Right ventricle myocardium superior (tissue), 1 donor: ENCODE measurements at regions not wholly inside any gene's neighbourhood (a gene's known extent, or its start where the extent isn't known, plus 50 kb on each side); places are given as distances from the start of the nearest gene placed in this dataset.

Experiments
- ATAC-seq: fragments of 200-7000 bp; cut with Tn5 transposase; one replicate; pipeline ENCODE4 v1.9.1; 2020; ENCODE audit warnings: mild to moderate bottlenecking; ENCODE audit not compliant: poor library complexity
- DNase-seq: peaks from one replicate; pipeline ENCODE4 v3.0.0-alpha.2; 2020
- intact Hi-C: fragments of 100-400 bp; cut with DNase I; formaldehyde crosslinking; loops from one replicate; pipeline ENCODE4 v1.11.2; 2022
- donor health status: DM: no; HTN: yes; CAD: no; lungs with severe emphysema.

DNA sequence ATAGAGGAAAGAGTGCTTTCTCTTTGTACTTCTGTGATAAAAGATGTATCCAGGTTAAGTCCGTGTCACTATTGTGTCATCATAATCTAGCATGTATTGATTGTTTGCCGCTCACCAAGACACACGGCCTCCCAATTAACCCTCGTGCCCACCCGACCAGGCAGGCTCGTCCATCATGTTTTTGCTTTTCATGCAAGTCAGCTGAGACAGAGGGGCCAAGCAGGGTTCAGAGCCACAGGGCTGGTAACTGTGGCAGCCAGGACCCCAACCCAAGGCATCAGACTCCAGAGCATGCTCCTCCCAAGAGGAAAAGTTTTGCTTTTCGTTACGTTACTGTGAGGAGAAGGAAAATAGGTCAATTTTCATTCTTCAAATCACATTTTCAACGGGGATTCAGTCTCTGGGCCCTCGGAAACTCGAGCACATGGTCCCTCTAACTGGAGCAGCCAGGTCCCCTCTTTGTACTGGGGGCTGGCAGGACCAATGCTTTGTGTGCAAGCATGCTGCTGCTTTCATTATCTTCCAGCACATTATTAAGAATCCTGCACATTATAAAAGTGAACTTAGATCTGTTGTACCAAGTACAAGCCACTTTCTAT lies 161.1 kb upstream of the TOPAZ1 start:
- ATAC-seq = no peak
- DNase-seq = no peak
- intact Hi-C loops = no loop called here

DNA sequence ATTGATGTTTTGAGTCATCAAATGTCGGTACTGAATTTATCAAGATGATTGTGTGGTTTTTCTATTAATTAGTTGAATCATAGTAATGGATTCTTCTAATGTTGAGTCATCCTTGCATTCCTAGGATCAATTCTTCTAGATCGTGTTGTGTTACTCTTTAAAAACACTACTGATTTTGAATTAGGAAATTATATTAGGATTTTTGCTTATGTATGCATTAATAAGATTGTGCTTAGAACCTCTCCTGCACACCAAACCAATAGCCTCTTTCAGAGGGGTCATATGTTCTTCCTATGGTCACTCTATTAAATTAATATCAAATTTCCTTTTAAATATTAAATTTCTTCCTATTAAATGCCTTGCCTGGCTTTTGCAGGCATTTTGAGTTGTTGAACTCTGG lies 151.7 kb upstream of the TOPAZ1 start:
- ATAC-seq (no peak), DNase-seq (no peak)
- intact Hi-C loops = no loop called here

DNA sequence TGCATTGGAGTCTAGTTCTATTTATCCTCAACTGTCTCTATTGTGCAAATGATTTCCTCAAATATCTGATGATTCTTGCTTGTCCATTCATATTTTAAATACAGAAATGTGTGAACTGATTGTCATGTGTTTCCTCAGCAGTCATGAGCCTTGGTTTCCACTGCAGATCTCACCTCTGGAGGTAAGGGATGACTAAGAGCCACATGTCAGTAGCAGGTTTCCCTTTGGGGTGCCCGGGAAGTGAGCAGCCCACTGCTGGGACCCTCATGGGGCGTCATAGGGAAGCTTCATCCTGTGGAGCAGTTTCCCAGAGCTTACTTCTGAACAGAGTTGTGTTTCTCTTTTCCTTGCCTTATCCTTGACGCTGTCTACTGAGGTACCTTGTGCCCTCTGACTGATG lies 149.2 kb upstream of the TOPAZ1 start:
- ATAC-seq (no peak), DNase-seq (no peak)
- intact Hi-C loops = no loop called here

DNA sequence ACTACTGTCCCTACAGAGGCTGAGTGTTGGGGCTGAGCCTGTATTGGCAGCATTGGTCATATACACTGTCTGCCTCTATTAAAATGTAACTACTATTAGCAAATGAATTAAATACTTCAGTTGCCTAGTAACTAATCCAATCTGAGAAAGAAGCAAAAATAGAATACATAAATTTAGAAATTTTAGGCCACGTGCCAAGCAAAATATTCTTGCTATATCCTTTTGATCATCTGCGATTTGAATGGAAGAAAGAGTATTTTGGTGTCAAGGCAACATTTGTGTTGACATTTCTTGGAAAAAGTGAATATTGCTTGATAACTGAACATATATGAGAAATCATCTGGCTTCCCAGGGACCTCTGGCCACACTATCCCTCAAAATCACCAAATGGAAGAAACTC lies 148.2 kb upstream of the TOPAZ1 start:
- no peak for DNase-seq
- ATAC-seq = no peak
- intact Hi-C loops = no loop called here

DNA sequence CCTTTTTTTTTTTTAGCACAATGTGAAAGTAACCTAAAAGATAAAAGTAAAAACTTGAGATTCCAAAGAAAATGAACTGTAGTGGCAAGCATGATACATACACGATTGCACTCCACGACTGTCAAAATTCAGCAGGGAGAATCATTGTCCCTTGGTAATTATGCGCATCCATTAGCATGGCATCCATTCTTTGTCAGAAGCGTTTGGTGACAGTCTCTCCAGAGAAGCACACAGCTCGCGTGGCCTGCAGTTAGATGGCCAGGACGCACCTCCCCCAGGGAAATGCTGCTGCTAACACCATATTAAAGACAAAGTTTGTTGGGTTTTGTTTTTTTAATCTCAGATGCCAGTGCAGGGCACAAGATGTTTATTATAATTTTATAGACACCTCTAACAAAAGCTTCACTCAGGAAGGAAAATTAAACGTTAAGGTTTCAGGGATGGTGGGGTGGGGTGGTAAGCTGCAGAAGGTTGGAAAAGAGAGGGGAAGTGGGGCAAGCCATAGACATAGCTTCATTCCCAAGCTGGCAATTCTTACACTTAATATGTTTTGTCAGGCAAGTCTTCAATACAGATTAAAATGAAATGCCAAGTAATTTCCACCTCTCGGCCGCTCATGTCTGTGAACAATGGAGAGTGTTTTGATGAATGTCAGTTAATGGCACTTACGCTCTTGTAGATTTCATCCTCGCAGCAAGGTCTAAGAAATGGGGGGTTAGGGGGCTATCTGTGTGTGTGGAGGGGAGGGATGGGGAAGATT lies 142.8 kb upstream of the TOPAZ1 start:
- ATAC-seq = no peak

DNA sequence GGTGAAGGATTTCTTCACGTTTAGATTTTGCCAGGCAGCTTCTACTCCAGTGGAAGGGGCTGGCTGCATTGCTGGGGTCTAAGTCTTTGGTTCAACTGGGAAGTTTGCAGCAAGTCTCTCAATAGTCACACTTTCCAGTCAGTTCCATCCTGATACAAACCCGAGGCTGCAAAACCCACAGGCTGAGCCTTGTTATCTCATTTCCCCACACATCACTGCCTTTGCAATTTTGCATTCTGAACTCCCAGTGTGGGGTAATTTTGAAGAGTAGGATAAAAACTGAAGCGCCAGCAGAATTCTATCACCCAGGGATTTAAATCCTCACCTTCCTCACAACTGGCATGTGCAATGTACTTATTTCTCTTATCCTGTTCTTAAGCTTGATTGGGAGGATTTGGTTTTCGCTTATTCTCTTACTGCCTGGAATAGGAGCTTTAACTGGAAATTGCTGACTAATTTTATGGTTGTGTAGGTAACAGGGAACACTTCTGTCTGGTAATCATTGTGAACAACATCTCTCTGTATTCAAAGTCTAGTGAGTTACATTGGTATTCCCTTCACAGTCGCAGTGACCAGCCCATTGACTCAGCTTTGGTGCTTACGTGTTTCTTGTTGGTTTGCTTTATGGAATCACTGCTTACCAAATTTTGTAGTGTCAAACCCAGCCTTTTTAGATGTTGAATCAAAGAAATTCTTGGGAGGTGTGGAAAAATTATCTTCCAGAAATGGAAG lies 142.0 kb upstream of the TOPAZ1 start:
- intact Hi-C loops = loop anchor here (10.0 kb wide), 1 partner anchor 55 kb away; no protein-coding TSS in a partner anchor
- ATAC-seq = no peak
- DNase-seq = no peak

More for the DNA sequence above, 142.8 kb upstream of the TOPAZ1 start:
- no peak for DNase-seq
- intact Hi-C loops = no loop called here

DNA sequence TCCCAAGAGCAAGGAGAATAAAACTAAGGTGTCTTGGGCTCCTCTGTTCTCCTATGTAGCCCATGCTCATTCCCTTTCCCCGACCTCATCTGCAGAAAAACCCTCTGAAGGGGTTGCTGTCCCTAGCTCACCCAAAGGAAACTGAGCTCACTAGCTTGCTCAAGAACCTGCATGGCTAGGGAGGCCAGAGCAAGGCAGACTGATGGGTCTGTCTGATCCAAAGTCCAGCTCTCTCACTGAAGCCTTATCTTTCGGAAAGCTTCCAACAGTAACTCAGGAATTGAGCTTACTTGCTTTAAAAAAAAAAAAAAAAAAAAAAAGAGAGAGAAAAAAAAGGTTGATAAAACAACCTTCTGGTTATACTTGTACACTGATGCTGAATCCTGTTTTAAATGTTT lies 141.4 kb upstream of the TOPAZ1 start:
- no peak for ATAC-seq
- no peak for DNase-seq
- intact Hi-C loops = loop anchor here (10.0 kb wide), 1 partner anchor 55 kb away; no protein-coding TSS in a partner anchor

DNA sequence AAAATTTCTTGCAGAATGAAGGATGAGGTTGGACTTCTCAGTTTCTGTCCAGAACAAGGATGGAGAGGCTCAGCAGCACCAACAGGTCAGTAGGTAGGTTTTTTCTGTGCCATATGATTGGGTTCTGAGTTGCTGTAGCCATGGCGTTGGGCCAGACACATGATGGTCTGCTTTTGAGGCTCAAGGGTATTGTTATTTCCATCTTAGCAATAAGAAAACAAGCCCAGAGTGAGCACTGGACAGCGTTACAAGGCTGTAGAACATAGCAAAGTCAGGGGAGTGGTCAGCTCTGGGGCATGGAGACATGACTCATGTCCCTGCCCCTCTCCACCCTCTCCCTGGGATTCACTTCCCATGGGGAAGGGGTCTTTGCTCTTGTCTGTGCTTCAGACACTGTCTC lies 137.6 kb upstream of the TOPAZ1 start:
- no peak for ATAC-seq
- no peak for DNase-seq
- intact Hi-C loops = loop anchor here (10.0 kb wide), 1 partner anchor 59 kb away; no protein-coding TSS in a partner anchor

DNA sequence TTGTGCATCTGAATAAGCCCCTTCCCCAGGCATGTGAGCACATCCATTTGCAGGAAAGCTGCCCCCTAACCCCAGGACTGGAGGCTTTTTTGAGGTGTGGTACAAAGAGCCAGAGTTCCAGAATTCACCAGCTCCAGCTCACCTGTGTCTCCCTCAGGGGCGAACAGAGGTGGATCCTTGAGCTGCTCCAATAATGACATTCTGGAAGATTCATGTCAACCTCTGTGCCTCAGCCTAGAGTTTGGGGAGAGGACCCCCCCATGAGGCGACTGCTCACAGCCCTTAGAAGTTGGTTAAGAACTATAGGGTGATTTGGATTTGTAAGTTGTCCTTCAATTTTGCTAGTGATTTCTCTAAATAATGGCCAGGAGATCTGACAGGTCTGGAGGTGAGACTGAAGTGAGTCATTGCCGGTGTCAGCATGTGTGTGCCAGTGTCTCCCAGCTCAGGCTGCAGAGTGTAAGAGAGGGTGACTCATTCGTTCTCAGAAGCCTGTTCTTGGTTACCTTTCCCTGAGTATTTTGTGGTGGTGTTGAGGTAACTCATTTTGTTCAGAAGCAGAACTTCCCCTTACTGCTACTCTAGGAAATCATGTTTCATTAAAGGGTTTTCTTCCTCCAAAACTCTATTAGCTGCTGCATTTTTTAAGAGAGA lies 136.9 kb upstream of the TOPAZ1 start:
- intact Hi-C loops = loop anchor here (10.0 kb wide), 1 partner anchor 60 kb away; no protein-coding TSS in a partner anchor
- ATAC-seq = no peak
- DNase-seq = no peak

DNA sequence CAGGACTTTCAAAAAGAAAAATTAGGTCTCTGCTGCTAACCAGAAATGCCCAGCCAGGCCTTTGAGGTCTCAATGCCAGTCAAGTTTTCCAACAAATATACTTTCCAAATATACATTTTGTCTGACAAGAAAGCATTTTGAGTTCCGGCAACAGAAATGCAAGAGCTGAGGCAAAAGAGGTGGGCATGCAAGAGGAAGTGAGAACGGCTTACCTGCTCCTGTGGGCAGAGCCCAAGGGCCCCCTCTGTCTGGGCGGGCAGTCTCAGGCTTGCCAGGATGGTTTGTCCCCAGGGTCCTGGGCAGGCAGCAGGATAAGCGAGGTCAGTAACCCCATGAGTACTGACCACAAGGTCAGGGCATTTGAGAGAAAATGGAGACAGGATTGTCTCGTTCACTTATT lies 136.1 kb upstream of the TOPAZ1 start:
- no peak for DNase-seq
- no peak for ATAC-seq
- intact Hi-C loops = loop anchor here (10.0 kb wide), 1 partner anchor 61 kb away; no protein-coding TSS in a partner anchor

DNA sequence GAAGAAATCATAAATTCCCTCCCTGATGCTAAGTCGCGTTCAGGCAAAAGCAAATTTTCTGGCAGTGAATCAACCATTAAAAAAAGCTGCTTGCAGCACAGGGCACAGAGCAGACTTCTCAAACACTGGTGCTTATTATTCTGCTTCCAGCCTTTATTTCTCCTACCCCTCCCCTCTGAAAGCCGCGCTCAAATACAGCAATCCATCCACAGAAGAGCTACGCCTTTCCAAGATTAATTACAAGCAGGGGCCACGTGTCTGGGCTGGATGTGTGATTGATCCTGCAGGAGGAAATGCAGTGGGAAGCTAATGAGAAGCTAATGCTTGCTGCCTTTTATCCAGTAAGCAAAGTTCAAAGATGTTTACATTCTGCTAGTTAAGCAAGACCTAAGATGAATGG lies 134.9 kb upstream of the TOPAZ1 start:
- DNase-seq (no peak), ATAC-seq (no peak)
- intact Hi-C loops = loop anchor here (10.0 kb wide), 1 partner anchor 62 kb away; no protein-coding TSS in a partner anchor

DNA sequence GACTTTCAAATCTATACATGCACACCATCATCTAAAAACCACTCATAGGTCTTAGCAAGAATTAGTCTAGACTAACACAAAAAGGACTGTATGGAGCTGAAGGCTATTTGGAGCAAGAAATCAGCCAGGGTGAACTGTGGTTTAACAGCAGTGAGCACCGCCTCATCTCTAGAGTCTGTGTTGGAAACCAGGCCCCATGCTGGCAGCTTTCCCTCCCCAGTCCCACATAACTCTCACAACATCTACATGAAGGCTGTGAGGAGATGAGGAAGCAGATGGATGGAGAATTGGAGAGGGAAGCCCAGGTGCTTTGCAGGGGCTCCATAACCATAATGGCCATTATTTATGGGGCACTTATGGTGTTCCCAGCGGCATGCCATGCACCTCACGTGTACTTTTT lies 133.2 kb upstream of the TOPAZ1 start:
- ATAC-seq (no peak), DNase-seq (no peak)
- intact Hi-C loops = loop anchor here (10.0 kb wide), 1 partner anchor 64 kb away; no protein-coding TSS in a partner anchor

DNA sequence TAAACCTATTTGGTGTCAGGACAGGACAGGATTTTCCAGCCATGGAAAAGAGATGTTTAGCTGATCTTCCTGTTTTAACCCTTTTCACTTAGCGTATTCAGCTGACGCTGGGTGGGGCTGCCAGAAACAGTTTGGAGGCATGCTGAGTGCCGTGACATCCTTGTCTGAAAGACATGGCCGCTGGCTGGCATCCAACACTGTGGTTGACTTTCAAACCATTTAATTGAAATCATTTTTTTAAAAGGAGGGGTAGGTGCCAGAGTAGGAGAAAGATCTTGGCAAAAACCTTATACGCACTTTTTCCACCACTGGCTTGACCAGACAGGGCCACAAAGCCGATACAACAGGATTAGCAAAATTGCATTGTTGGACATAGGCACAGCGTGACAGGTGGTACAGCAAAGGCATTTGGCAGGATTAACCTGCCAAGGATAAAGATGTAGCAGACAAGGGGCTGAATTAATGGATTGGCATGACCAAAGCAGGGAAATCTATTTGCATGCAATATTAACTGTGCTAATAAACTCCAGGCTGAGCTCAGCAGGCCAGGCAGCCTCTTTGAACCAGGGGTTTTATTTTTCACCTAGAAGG lies 131.8 kb upstream of the TOPAZ1 start:
- DNase-seq = no peak
- intact Hi-C loops = loop anchor here (10.0 kb wide), 1 partner anchor 65 kb away; no protein-coding TSS in a partner anchor

DNA sequence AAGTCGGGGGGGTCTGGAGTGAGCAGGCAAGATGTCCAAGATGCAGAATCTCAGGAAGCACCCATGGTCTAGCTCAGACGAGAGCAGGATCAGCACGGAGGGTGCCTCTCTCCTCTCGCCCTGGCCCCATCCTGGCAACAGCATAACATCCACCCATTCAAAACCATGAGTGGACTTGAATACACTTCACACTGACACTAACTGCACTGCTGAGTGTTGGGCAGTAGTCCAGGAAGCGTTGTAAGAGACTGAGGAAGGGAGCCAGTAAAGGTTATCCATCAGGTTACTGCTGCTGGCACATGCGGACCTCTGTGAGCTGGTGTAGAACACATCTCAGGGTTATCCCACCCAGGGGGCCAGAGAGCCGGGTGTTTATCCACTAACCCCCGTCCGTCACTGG lies 131.0 kb upstream of the TOPAZ1 start:
- intact Hi-C loops = no loop called here
- no peak for DNase-seq
- no peak for ATAC-seq

More for the DNA sequence above, 131.8 kb upstream of the TOPAZ1 start:
- ATAC-seq = no peak

DNA sequence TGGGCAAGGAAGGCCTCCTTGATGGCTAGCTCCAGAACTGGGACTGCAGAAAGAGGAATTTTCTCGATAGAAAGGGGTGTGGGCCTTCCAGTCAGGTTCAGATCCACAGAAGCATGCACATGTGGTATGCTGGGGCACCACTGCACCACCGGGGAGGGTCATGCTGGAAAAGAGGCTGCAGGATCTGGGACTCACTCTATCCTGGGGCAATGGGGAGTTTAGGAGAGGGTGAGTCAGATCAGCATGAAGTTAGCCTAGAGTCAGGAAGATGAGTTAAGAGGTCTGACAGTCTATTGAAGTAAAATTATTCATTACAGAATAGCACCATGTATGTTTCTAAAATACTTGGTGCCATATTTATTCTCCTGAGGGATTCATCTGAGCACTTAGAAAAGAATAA lies 130.2 kb upstream of the TOPAZ1 start:
- DNase-seq (no peak), ATAC-seq (no peak)
- intact Hi-C loops = no loop called here

DNA sequence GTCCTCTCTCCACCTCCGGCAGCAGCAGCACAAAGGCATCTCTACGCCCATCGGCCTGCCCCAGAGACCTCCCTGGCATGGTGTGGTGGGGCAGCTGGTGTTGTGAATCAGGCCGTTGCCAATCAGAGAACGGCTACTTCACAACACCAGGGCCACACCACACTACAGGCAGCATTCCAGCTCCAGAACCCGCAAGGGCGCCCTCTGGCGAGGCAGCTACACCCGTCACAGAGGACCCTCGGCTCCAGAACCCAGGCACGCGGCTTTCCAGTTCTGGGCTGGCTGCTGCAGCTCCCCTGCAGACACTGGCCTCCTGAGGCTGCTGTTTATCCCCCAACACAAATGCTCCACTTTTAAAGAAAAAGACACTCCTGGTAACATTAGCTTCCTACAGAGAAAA lies 127.5 kb upstream of the TOPAZ1 start:
- peak; percentile 63 for DNase-seq
- peak; percentile 68 for ATAC-seq
- intact Hi-C loops = no loop called here

DNA sequence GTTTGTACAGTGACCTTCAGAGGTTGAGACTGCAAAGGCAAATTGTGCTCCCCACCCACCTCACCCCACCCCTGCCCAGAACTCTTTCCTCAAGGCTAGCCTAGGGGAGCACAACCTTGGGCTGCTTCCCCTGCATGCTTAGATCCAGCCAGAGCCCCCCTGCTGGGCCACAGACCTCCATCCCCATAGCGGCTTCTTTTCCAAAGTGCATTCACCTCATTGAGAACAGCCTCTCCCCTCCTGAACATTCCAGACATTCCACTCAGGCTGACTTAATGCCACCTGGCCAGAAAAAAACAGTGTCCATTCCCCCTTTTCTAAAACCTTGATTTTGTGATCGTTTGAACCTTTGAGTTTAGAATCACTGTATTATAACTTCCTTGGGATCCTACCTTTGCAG lies 124.4 kb upstream of the TOPAZ1 start:
- no peak for DNase-seq
- no peak for ATAC-seq
- intact Hi-C loops = no loop called here

DNA sequence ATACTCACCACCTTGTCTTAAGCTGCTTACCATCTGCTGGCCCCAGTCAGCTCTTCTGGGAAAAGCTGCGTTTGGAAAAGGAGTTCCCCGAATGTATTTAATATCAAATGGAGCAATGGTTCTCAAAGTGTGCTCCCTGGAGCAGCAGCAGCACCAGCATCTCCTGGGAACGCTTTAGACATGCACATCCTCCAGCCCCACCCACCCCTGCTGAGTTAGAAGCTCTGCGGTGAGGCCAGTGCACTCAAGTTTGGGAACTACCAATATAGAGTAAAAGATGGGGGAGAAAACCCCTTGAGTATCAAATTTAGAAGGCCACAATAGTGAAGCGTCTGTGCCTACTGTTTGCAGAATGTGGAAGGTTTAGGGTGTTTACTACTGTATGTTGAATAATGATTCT lies 124.0 kb upstream of the TOPAZ1 start:
- DNase-seq = no peak
- intact Hi-C loops = no loop called here

More for the DNA sequence above, 124.0 kb upstream of the TOPAZ1 start:
- no peak for ATAC-seq
